GM23338 (cell line): ENCODE measurements at regions not wholly inside any gene's neighbourhood (a gene's known extent, or its start where the extent isn't known, plus 50 kb on each side); places are given as distances from the start of the nearest gene placed in this dataset.

Source experiments
- ATAC-seq: fragments of 200-7000 bp; cut with Tn5 transposase; 3 replicates; pipeline ENCODE4 v1.9.1; 2020
- DNase-seq: peaks from one replicate; pipeline ENCODE4 v3.0.0-alpha.2; 2015; ENCODE audit warnings: low spot score
- H2AFZ ChIP-seq: fragments of 200-600 bp; sonication (generic); 2 replicates; pipeline ENCODE4 v1.8.0; 2016; ENCODE audit warnings: antibody characterized with exemption, mild to moderate bottlenecking, moderate library complexity
- H3F3A ChIP-seq: fragments of 200-600 bp; sonication (generic); replicated peaks from 2 replicates; pipeline ENCODE4 v1.8.0; 2017; ENCODE audit warnings: antibody characterized with exemption, mixed run types, low read depth
- H3K27ac ChIP-seq: fragments of 200-600 bp; sonication (generic); 2 replicates; pipeline ENCODE4 v1.6.1; 2016; ENCODE audit warnings: low read depth
- H3K27me3 ChIP-seq: fragments of 200-600 bp; sonication (generic); 2 replicates; pipeline ENCODE4 v1.8.0; 2016; ENCODE audit warnings: mild to moderate bottlenecking, mixed run types, moderate library complexity; ENCODE audit not compliant: insufficient read depth
- H3K36me3 ChIP-seq: fragments of 200-600 bp; sonication (generic); 2 replicates; pipeline ENCODE4 v1.8.0; 2016; ENCODE audit warnings: mild to moderate bottlenecking; ENCODE audit not compliant: insufficient read depth
- H3K4me1 ChIP-seq: fragments of 200-600 bp; sonication (generic); 2 replicates; pipeline ENCODE4 v1.8.0; 2016; ENCODE audit warnings: mild to moderate bottlenecking, moderate library complexity; ENCODE audit not compliant: insufficient read depth
- H3K4me2 ChIP-seq: fragments of 200-600 bp; sonication (generic); 2 replicates; pipeline ENCODE4 v1.7.1; 2017; ENCODE audit warnings: mixed run types
- H3K4me3 ChIP-seq: fragments of 200-600 bp; sonication (generic); 2 replicates; pipeline ENCODE4 v1.6.1; 2016; ENCODE audit warnings: mixed run types
- H3K79me2 ChIP-seq: fragments of 200-600 bp; sonication (generic); replicated peaks from 2 replicates; pipeline ENCODE4 v1.8.0; 2017; ENCODE audit warnings: mild to moderate bottlenecking; ENCODE audit not compliant: insufficient read depth
- H3K9me2 ChIP-seq: fragments of 200-600 bp; sonication (generic); 2 replicates; pipeline ENCODE4 v1.8.0; 2017; ENCODE audit not compliant: insufficient read depth
- H4K20me1 ChIP-seq: fragments of 200-600 bp; sonication (generic); replicated peaks from 2 replicates; pipeline ENCODE4 v1.8.0; 2017; ENCODE audit warnings: mild to moderate bottlenecking; ENCODE audit not compliant: insufficient read depth
- H3K27ac Mint-ChIP-seq: 2 replicates; pipeline ENCODE4 v1.8.0; 2020; ENCODE audit warnings: inconsistent platforms, mild to moderate bottlenecking, moderate library complexity, mixed read lengths
- H3K27me3 Mint-ChIP-seq: 3 replicates; pipeline ENCODE4 v1.8.0; 2022; ENCODE audit warnings: low read depth, mild to moderate bottlenecking, moderate library complexity, mixed read lengths, inconsistent platforms; ENCODE audit not compliant: insufficient read depth, poor library complexity
- H3K36me3 Mint-ChIP-seq: 3 replicates; pipeline ENCODE4 v1.8.0; 2021; ENCODE audit warnings: low read depth, mild to moderate bottlenecking, inconsistent platforms, moderate library complexity, mixed read lengths
- H3K4me1 Mint-ChIP-seq: 3 replicates; pipeline ENCODE4 v1.8.0; 2020; ENCODE audit warnings: mild to moderate bottlenecking, inconsistent platforms, mixed read lengths
- H3K4me3 Mint-ChIP-seq: 3 replicates; pipeline ENCODE4 v1.8.0; 2021; ENCODE audit warnings: moderate library complexity, mild to moderate bottlenecking, inconsistent platforms, mixed read lengths
- H3K9me3 Mint-ChIP-seq: 3 replicates; pipeline ENCODE4 v1.8.0; 2020; ENCODE audit warnings: moderate library complexity, mild to moderate bottlenecking, inconsistent platforms, mixed read lengths
- EZH2 ChIP-seq: fragments of 200-600 bp; sonication (generic); IDR thresholded peaks from one replicate; pipeline ENCODE4 v1.8.0; 2017; ENCODE audit warnings: antibody characterized with exemption, mild to moderate bottlenecking, low read depth; ENCODE audit not compliant: unreplicated experiment
- EZH2phosphoT487 ChIP-seq: fragments of 200-600 bp; sonication (generic); IDR thresholded peaks from one replicate; pipeline ENCODE4 v1.8.1; 2018; ENCODE audit warnings: antibody characterized with exemption; ENCODE audit not compliant: unreplicated experiment
- NANOG ChIP-seq: IDR thresholded peaks from 2 replicates; pipeline ENCODE4 v1.6.1; 2016; ENCODE audit warnings: antibody characterized with exemption, borderline replicate concordance
- POLR2AphosphoS5 ChIP-seq: IDR thresholded peaks from 2 replicates; pipeline ENCODE4 v1.6.1; 2016; ENCODE audit warnings: antibody characterized with exemption, low read depth
- ZNF114 ChIP-seq: fragments of 250-450 bp; sonication (Bioruptor Pico); IDR thresholded peaks from 2 replicates; pipeline ENCODE4 v1.5.0; 2020; ENCODE audit warnings: mild to moderate bottlenecking, moderate library complexity
- TF ChIP-seq, protein P1 (sequence below), 2 experiments: fragments of 200-600 bp in 1 of 2; sonication (generic) in 1 of 2; conservative IDR thresholded peaks; 2 replicates each; pipeline versions ENCODE4 v1.5.1 to v1.6.1; 2016 to 2017; ENCODE audit warnings: antibody characterized with exemption in 2 of 2, low read depth in 2 of 2, mild to moderate bottlenecking in 2 of 2, moderate library complexity in 1 of 2
- TF ChIP-seq, protein P2 (sequence below): IDR thresholded peaks from 2 replicates; pipeline ENCODE4 v1.6.1; 2016; ENCODE audit warnings: antibody characterized with exemption
- TF ChIP-seq, protein P3 (sequence below): IDR thresholded peaks from one replicate; pipeline ENCODE4 v1.6.1; 2018; ENCODE audit warnings: antibody characterized with exemption; ENCODE audit not compliant: unreplicated experiment

DNA sequence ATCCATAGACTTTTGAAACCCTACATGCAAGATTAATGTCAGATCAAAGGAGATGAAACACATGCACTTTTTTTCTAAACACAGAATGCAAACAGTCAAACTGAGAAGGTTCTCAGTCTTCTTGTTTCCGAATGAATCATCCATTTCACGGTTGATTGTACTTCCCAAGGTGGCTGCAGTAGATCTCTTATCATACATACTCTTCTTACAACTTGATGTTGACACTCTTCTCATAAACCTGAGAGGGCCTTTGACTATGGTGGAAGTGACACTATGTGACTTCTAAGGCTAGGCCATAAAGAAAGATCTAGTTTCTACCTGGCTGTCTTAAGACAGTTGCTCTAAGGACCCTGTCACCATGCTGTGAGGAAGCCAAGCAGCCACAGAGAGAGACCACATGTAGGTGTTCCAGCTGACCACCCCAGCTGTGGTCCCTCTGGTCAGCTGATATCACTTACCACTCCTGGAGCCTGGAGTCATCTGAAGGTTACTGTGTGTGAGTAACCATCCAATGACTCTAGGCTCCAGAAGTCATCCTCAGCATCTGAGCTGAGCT lies 67.2 kb upstream of the HMGA2 start:
- no peak for ATAC-seq
- Mint-ChIP-seq H3K4me3 (no peak overlapping the region), H3K27me3 (no peaks in the 10 kb centered on the region), H3K4me1 (peaks cover 42% of the 10 kb centered on the region), H3K9me3 (no peaks in the 10 kb centered on the region), H3K36me3 (no peaks in the 10 kb centered on the region), H3K27ac (no peak overlapping the region)
- DNase-seq: no peak
- no peak overlapping the region for H2AFZ ChIP-seq
- peaks cover 29% of the 10 kb centered on the region for H3K4me1 ChIP-seq
- no peak for TF ChIP-seq EZH2
- TF ChIP-seq, protein P1, sequence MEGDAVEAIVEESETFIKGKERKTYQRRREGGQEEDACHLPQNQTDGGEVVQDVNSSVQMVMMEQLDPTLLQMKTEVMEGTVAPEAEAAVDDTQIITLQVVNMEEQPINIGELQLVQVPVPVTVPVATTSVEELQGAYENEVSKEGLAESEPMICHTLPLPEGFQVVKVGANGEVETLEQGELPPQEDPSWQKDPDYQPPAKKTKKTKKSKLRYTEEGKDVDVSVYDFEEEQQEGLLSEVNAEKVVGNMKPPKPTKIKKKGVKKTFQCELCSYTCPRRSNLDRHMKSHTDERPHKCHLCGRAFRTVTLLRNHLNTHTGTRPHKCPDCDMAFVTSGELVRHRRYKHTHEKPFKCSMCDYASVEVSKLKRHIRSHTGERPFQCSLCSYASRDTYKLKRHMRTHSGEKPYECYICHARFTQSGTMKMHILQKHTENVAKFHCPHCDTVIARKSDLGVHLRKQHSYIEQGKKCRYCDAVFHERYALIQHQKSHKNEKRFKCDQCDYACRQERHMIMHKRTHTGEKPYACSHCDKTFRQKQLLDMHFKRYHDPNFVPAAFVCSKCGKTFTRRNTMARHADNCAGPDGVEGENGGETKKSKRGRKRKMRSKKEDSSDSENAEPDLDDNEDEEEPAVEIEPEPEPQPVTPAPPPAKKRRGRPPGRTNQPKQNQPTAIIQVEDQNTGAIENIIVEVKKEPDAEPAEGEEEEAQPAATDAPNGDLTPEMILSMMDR (conservative IDR thresholded peaks at IDR 0.05; ENCODE audit: low read depth in 2 of 2): no peak
- TF ChIP-seq, protein P2, sequence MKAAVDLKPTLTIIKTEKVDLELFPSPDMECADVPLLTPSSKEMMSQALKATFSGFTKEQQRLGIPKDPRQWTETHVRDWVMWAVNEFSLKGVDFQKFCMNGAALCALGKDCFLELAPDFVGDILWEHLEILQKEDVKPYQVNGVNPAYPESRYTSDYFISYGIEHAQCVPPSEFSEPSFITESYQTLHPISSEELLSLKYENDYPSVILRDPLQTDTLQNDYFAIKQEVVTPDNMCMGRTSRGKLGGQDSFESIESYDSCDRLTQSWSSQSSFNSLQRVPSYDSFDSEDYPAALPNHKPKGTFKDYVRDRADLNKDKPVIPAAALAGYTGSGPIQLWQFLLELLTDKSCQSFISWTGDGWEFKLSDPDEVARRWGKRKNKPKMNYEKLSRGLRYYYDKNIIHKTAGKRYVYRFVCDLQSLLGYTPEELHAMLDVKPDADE: no peak
- TF ChIP-seq ZNF114 (CRISPR knock-in tag): no peak
- no peak for TF ChIP-seq POLR2AphosphoS5
- TF ChIP-seq NANOG: no peak
- no peak for TF ChIP-seq EZH2phosphoT487
- H3K9me2 ChIP-seq: peaks cover 10% of the 10 kb centered on the region; the same call in 1 of the 2 replicates
- H3K4me3 ChIP-seq: no peak overlapping the region
- no peaks in the 10 kb centered on the region for H3K27me3 ChIP-seq
- H3K4me2 ChIP-seq: no peak overlapping the region
- no peak overlapping the region for H3K27ac ChIP-seq
- H3K36me3 ChIP-seq: no peaks in the 10 kb centered on the region
- H3F3A ChIP-seq: 0 out of 2 replicates have a peak, but pooled peaks cover 2% of the 10 kb centered on the region
- no peaks in the 10 kb centered on the region for H4K20me1 ChIP-seq
- no peaks in the 10 kb centered on the region for H3K79me2 ChIP-seq

DNA sequence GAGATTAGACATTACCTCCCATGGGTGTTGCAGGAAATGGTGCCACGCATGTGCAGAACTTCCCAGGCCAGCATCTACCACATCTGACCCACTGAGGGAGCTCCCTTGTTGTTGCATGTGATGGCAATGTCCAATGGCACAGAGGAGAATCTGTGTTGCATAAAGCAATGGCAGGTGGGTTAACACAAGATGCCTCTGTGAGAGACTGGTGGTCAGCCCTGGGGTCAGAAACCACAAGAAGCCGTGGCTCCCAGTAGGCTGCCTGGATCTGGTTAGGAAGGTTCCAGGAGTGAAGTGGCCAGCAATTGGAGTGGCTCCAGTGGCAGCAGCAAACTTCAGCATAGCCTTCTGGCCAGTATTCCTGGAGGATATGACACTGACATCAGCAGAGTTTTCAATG lies 65.9 kb upstream of the HMGA2 start:
- H3F3A ChIP-seq: 0 out of 2 replicates have a peak, but pooled peaks cover 2% of the 10 kb centered on the region
- no peak overlapping the region for H3K4me2 ChIP-seq
- no peak overlapping the region for H3K27ac ChIP-seq
- no peaks in the 10 kb centered on the region for H4K20me1 ChIP-seq
- no peak overlapping the region for H3K27ac Mint-ChIP-seq
- H3K9me3 Mint-ChIP-seq: no peaks in the 10 kb centered on the region
- peaks cover 10% of the 10 kb centered on the region; the same call in 1 of the 2 replicates for H3K9me2 ChIP-seq
- no peaks in the 10 kb centered on the region for H3K27me3 ChIP-seq
- H3K4me3 ChIP-seq: no peak overlapping the region
- H3K4me3 Mint-ChIP-seq: no peak overlapping the region
- H3K4me1 Mint-ChIP-seq: peaks cover 42% of the 10 kb centered on the region
- H3K79me2 ChIP-seq: no peaks in the 10 kb centered on the region
- no peaks in the 10 kb centered on the region for H3K27me3 Mint-ChIP-seq
- no peaks in the 10 kb centered on the region for H3K36me3 Mint-ChIP-seq
- H2AFZ ChIP-seq: no peak overlapping the region
- no peaks in the 10 kb centered on the region for H3K36me3 ChIP-seq
- H3K4me1 ChIP-seq: peaks cover 40% of the 10 kb centered on the region
- ATAC-seq: no peak
- no peak for DNase-seq
- TF ChIP-seq, protein P1 (conservative IDR thresholded peaks at IDR 0.05; ENCODE audit: low read depth in 2 of 2): no peak
- TF ChIP-seq NANOG: no peak
- TF ChIP-seq, protein P3, sequence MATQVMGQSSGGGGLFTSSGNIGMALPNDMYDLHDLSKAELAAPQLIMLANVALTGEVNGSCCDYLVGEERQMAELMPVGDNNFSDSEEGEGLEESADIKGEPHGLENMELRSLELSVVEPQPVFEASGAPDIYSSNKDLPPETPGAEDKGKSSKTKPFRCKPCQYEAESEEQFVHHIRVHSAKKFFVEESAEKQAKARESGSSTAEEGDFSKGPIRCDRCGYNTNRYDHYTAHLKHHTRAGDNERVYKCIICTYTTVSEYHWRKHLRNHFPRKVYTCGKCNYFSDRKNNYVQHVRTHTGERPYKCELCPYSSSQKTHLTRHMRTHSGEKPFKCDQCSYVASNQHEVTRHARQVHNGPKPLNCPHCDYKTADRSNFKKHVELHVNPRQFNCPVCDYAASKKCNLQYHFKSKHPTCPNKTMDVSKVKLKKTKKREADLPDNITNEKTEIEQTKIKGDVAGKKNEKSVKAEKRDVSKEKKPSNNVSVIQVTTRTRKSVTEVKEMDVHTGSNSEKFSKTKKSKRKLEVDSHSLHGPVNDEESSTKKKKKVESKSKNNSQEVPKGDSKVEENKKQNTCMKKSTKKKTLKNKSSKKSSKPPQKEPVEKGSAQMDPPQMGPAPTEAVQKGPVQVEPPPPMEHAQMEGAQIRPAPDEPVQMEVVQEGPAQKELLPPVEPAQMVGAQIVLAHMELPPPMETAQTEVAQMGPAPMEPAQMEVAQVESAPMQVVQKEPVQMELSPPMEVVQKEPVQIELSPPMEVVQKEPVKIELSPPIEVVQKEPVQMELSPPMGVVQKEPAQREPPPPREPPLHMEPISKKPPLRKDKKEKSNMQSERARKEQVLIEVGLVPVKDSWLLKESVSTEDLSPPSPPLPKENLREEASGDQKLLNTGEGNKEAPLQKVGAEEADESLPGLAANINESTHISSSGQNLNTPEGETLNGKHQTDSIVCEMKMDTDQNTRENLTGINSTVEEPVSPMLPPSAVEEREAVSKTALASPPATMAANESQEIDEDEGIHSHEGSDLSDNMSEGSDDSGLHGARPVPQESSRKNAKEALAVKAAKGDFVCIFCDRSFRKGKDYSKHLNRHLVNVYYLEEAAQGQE: no peak
